IMR-90 (cell line): ENCODE measurements at regions not wholly inside any gene's neighbourhood (a gene's known extent, or its start where the extent isn't known, plus 50 kb on each side); places are given as distances from the start of the nearest gene placed in this dataset.

Experiments
- ATAC-seq: fragments of 200-7000 bp; cut with Tn5 transposase; 2 replicates; pipeline ENCODE4 v1.9.1; 2020; ENCODE audit warnings: low read depth, mild to moderate bottlenecking, moderate library complexity
- BruUV-seq: library from RNA; stranded (reverse); fragments of 400-500 nt; replicated peaks from 2 replicates; lab custom pipeline; 2021; lab: Mats Ljungman, UMichigan
- CTCF ChIA-PET: fragments of 300-600 bp; formaldehyde crosslinking; extraction: SDS; loops from one replicate; lab custom pipeline; 2021; ENCODE audit warnings: antibody characterized with exemption; lab: Yijun Ruan, JAX
- POLR2A ChIA-PET: fragments of 300-600 bp; sonication (Branson Sonifier 250); formaldehyde crosslinking; loops from one replicate; lab custom pipeline; 2022; ENCODE audit warnings: antibody characterized with exemption; ENCODE audit not compliant: unreplicated experiment; lab: Charles Lee
- DNase-seq: peaks from one replicate; pipeline ENCODE4 v3.0.0; 2013
- H2AFZ ChIP-seq: replicated peaks from 2 replicates; pipeline ENCODE3; 2013; ENCODE audit warnings: low read length, mild to moderate bottlenecking; ENCODE audit not compliant: poor library complexity
- H2AK5ac ChIP-seq: 2 replicates; pipeline ENCODE4 v1.6.1; 2013; ENCODE audit warnings: low read depth, low read length, inconsistent platforms
- H2AK9ac ChIP-seq: replicated peaks from 2 replicates; pipeline ENCODE3; 2013; ENCODE audit warnings: mild to moderate bottlenecking, low read depth, low read length, moderate library complexity; ENCODE audit not compliant: poor library complexity
- H2BK120ac ChIP-seq: 2 replicates; pipeline ENCODE4 v1.6.1; 2013; ENCODE audit warnings: low read depth, low read length, inconsistent platforms
- H2BK15ac ChIP-seq: 3 replicates; pipeline ENCODE4 v1.6.1; 2013; ENCODE audit warnings: low read depth, low read length, inconsistent platforms
- H2BK20ac ChIP-seq: 2 replicates; pipeline ENCODE4 v1.6.1; 2013; ENCODE audit warnings: low read depth, mild to moderate bottlenecking, inconsistent platforms, low read length, moderate library complexity
- H2BK5ac ChIP-seq: 2 replicates; pipeline ENCODE4 v1.6.1; 2013; ENCODE audit warnings: mild to moderate bottlenecking, low read depth, low read length, inconsistent platforms; ENCODE audit not compliant: poor library complexity, severe bottlenecking
- H3K14ac ChIP-seq: replicated peaks from 2 replicates; pipeline ENCODE4 v1.6.1; 2013; ENCODE audit warnings: low read depth, low read length, inconsistent platforms
- H3K18ac ChIP-seq: 2 replicates; pipeline ENCODE4 v1.6.1; 2013; ENCODE audit warnings: low read depth, low read length, control low read depth
- H3K23ac ChIP-seq: 2 replicates; pipeline ENCODE4 v1.6.1; 2013; ENCODE audit warnings: low read depth, low read length, inconsistent platforms
- H3K27ac ChIP-seq: 2 replicates; pipeline ENCODE4 v1.5.1; 2013; ENCODE audit warnings: mild to moderate bottlenecking, control low read depth, low read length; ENCODE audit not compliant: insufficient read depth
- H3K27me3 ChIP-seq: 2 replicates; pipeline ENCODE4 v1.6.1; 2013; ENCODE audit warnings: low read length; ENCODE audit not compliant: control insufficient read depth, insufficient read depth
- H3K36me3 ChIP-seq: 2 replicates; pipeline ENCODE4 v1.6.1; 2013; ENCODE audit warnings: low read length, mixed read lengths; ENCODE audit not compliant: control insufficient read depth, insufficient read depth
- H3K4ac ChIP-seq: 2 replicates; pipeline ENCODE4 v1.6.1; 2013; ENCODE audit warnings: low read depth, low read length, inconsistent platforms
- H3K4me1 ChIP-seq: 2 replicates; pipeline ENCODE4 v1.6.1; 2013; ENCODE audit warnings: low read length, mixed read lengths; ENCODE audit not compliant: control insufficient read depth, insufficient read depth
- H3K4me2 ChIP-seq: 2 replicates; pipeline ENCODE4 v1.6.1; 2013; ENCODE audit warnings: low read depth, mild to moderate bottlenecking, control low read depth, low read length, moderate library complexity
- H3K4me3 ChIP-seq: 2 replicates; pipeline ENCODE4 v1.5.1; 2013; ENCODE audit warnings: low read depth, mild to moderate bottlenecking, control low read depth, low read length, moderate library complexity; ENCODE audit not compliant: insufficient read depth
- H3K56ac ChIP-seq: 2 replicates; pipeline ENCODE4 v1.6.1; 2013; ENCODE audit warnings: low read length, inconsistent platforms; ENCODE audit not compliant: insufficient read depth; ENCODE audit errors: extremely low read depth
- H3K79me1 ChIP-seq, 2 experiments: 2 replicates each; pipeline ENCODE4 v1.6.1; 2013; ENCODE audit warnings: low read length in 2 of 2, inconsistent platforms in 1 of 2, low read depth in 1 of 2
- H3K9ac ChIP-seq: 2 replicates; pipeline ENCODE4 v1.6.1; 2013; ENCODE audit warnings: low read depth, low read length, control low read depth
- H3K9me1 ChIP-seq: 2 replicates; pipeline ENCODE4 v1.6.1; 2013; ENCODE audit warnings: low read length, inconsistent platforms; ENCODE audit not compliant: insufficient read depth
- H3K9me3 ChIP-seq: 2 replicates; pipeline ENCODE4 v1.6.1; 2013; ENCODE audit warnings: low read length; ENCODE audit not compliant: control insufficient read depth, insufficient read depth
- H4K20me1 ChIP-seq: 2 replicates; pipeline ENCODE4 v1.6.1; 2013; ENCODE audit warnings: low read length, inconsistent platforms; ENCODE audit not compliant: insufficient read depth
- H4K5ac ChIP-seq: 2 replicates; pipeline ENCODE4 v1.6.1; 2013; ENCODE audit warnings: mild to moderate bottlenecking, low read depth, low read length, control low read depth
- H4K8ac ChIP-seq, 2 experiments: 2 replicates each; pipeline ENCODE4 v1.6.1; 2013; ENCODE audit warnings: low read depth in 2 of 2, low read length in 2 of 2, control low read depth in 1 of 2, inconsistent platforms in 1 of 2
- H4K91ac ChIP-seq: 2 replicates; pipeline ENCODE4 v1.6.1; 2013; ENCODE audit warnings: low read depth, low read length, inconsistent platforms; ENCODE audit not compliant: insufficient read depth
- BHLHE40 ChIP-seq: fragments of 150-350 bp; IDR thresholded peaks from 2 replicates; pipeline ENCODE4 v1.6.1; 2016; ENCODE audit warnings: mild to moderate bottlenecking, low read depth, low read length
- MAFK ChIP-seq: IDR thresholded peaks from 2 replicates; pipeline ENCODE4 v1.6.1; 2012; ENCODE audit warnings: low read depth, low read length, improper control_type of control experiment
- MAZ ChIP-seq: IDR thresholded peaks from 2 replicates; pipeline ENCODE4 v1.6.1; 2012; ENCODE audit warnings: low read depth, mild to moderate bottlenecking, low read length, improper control_type of control experiment, moderate library complexity, borderline replicate concordance
- MXI1 ChIP-seq: IDR thresholded peaks from 2 replicates; pipeline ENCODE4 v1.6.1; 2012; ENCODE audit warnings: low read depth, mild to moderate bottlenecking, low read length, moderate library complexity, borderline replicate concordance
- NFE2L2 ChIP-seq: fragments of 150-350 bp; IDR thresholded peaks from 2 replicates; pipeline ENCODE4 v1.6.1; 2016; ENCODE audit warnings: low read depth, mild to moderate bottlenecking, low read length
- POLR2A ChIP-seq: IDR thresholded peaks from 2 replicates; pipeline ENCODE4 v1.6.1; 2012; ENCODE audit warnings: mild to moderate bottlenecking, low read depth, low read length
- RAD21 ChIP-seq: IDR thresholded peaks from 2 replicates; pipeline ENCODE4 v1.6.1; 2012; ENCODE audit warnings: low read length, improper control_type of control experiment
- RCOR1 ChIP-seq: IDR thresholded peaks from 2 replicates; pipeline ENCODE4 v1.6.1; 2012; ENCODE audit warnings: mild to moderate bottlenecking, low read length, improper control_type of control experiment; ENCODE audit not compliant: insufficient replicate concordance
- RFX5 ChIP-seq: IDR thresholded peaks from 2 replicates; pipeline ENCODE4 v1.8.0; 2012; ENCODE audit warnings: low read depth, mild to moderate bottlenecking, low read length, moderate library complexity
- USF2 ChIP-seq: fragments of 150-350 bp; IDR thresholded peaks from 2 replicates; pipeline ENCODE4 v1.6.1; 2017; ENCODE audit warnings: mild to moderate bottlenecking, antibody characterized with exemption, low read length, low read depth
- WGBS, 2 experiments: methylation state at CpG; one replicate each; pipeline versions ENCODE4 v1.1.5 to v1.1.7; 2013; ENCODE audit warnings: missing lambda C conversion rate in 2 of 2; ENCODE audit not compliant: insufficient read length in 1 of 2; ENCODE audit errors: extremely low coverage in 2 of 2; 5-methylcytosine and 5-hydroxymethylcytosine counted together
- dilution Hi-C: fragments of 300-500 bp; cut with HindIII; formaldehyde crosslinking; loops from one replicate; pipeline ENCODE4 v1.14.3; 2018; ENCODE audit warnings: low sequenced_read_pairs; ENCODE audit not compliant: unreplicated experiment
- in situ Hi-C: fragments of 300-500 bp; cut with MboI; formaldehyde crosslinking; loops from 3 replicates; pipeline ENCODE4 v1.14.3; 2019; ENCODE audit warnings: low sequenced_read_pairs, inconsistent platforms, mixed read lengths
- intact Hi-C: fragments of 100-400 bp; cut with micrococcal nuclease; formaldehyde crosslinking; loops from 2 replicates; pipeline ENCODE4 v1.10.0; 2022
- TF ChIP-seq, protein P1 (sequence below): fragments of 150-350 bp; IDR thresholded peaks from 2 replicates; pipeline ENCODE4 v1.6.1; 2016; ENCODE audit warnings: low read depth, mild to moderate bottlenecking, low read length, moderate library complexity, borderline replicate concordance

GRCh38 chr18:66949419-66949818, 345.5 kb upstream of the CDH19 start:
- H3K4me2 ChIP-seq: no peak overlapping the region
- no peaks in the 10 kb centered on the region for H3K27me3 ChIP-seq
- H2BK120ac ChIP-seq: no peak overlapping the region
- H3K79me1 ChIP-seq: no peaks in the 10 kb centered on the region
- no peak overlapping the region for H2BK5ac ChIP-seq
- peaks cover 10% of the 10 kb centered on the region for H3K9me3 ChIP-seq
- no peaks in the 10 kb centered on the region for H3K36me3 ChIP-seq
- no peak overlapping the region for H3K18ac ChIP-seq
- no peak overlapping the region for H3K9ac ChIP-seq
- H3K4me1 ChIP-seq: no peaks in the 10 kb centered on the region
- H4K5ac ChIP-seq: no peak overlapping the region
- no TSS peak for BruUV-seq
- H2BK15ac ChIP-seq: no peak overlapping the region
- in situ Hi-C loops: no loop called here
- H3K27ac ChIP-seq: no peak overlapping the region
- DNase-seq (no peak), ATAC-seq (no peak)
- no peaks in the 10 kb centered on the region for H4K20me1 ChIP-seq
- no peak overlapping the region for H3K4ac ChIP-seq
- no peak overlapping the region for H2AK5ac ChIP-seq
- H4K8ac ChIP-seq: no peak overlapping the region
- no peak overlapping the region for H3K56ac ChIP-seq
- H3K9me1 ChIP-seq: no peaks in the 10 kb centered on the region
- H2BK20ac ChIP-seq: no peak overlapping the region
- intact Hi-C loops: no loop called here
- WGBS, 2 experiments: no CpG with 5 or more reads among the region's 14 CpGs
- TF ChIP-seq MAZ (no peak), RFX5 (no peak), RAD21 (no peak), BHLHE40 (no peak), USF2 (no peak), NFE2L2 (no peak), MAFK (no peak), RCOR1 (no peak), MXI1 (no peak), POLR2A (no peak)
- TF ChIP-seq, protein P1, sequence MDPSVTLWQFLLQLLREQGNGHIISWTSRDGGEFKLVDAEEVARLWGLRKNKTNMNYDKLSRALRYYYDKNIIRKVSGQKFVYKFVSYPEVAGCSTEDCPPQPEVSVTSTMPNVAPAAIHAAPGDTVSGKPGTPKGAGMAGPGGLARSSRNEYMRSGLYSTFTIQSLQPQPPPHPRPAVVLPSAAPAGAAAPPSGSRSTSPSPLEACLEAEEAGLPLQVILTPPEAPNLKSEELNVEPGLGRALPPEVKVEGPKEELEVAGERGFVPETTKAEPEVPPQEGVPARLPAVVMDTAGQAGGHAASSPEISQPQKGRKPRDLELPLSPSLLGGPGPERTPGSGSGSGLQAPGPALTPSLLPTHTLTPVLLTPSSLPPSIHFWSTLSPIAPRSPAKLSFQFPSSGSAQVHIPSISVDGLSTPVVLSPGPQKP: no peak
- no peak overlapping the region for H3K23ac ChIP-seq
- no peak overlapping the region for H2AFZ ChIP-seq
- no peak overlapping the region for H4K91ac ChIP-seq
- no peak overlapping the region for H3K4me3 ChIP-seq
- CTCF ChIA-PET: no interaction called here
- POLR2A ChIA-PET: no interaction called here
- no peak overlapping the region for H2AK9ac ChIP-seq
- H3K14ac ChIP-seq: no peak overlapping the region
- dilution Hi-C loops: no loop called here
